OCI-LY1 (cell line): ENCODE measurements at regions not wholly inside any gene's neighbourhood (a gene's known extent, or its start where the extent isn't known, plus 50 kb on each side); places are given as distances from the start of the nearest gene placed in this dataset.

Experiments used
- CTCF ChIP-seq: fragments of 200-600 bp; sonication (generic), shearing (Covaris generic); IDR thresholded peaks from 2 replicates; pipeline ENCODE4 v1.5.1; 2017; ENCODE audit warnings: mild to moderate bottlenecking, antibody characterized with exemption, low read length, moderate library complexity, mixed read lengths
- EZH2 ChIP-seq: fragments of 200-600 bp; sonication (generic), shearing (Covaris generic); IDR thresholded peaks from 2 replicates; pipeline ENCODE4 v1.8.0; 2017; ENCODE audit warnings: borderline replicate concordance, mixed run types, mild to moderate bottlenecking, antibody characterized with exemption, low read length, moderate library complexity, mixed read lengths

GRCh38 chr17:77322514-77323412 is 182.0 kb downstream of the SEC14L1 start:
- TF ChIP-seq CTCF (no peak), EZH2 (no peak)
